Osteocyte (in vitro differentiated cells): ENCODE measurements at regions not wholly inside any gene's neighbourhood (a gene's known extent, or its start where the extent isn't known, plus 50 kb on each side); places are given as distances from the start of the nearest gene placed in this dataset.

Source experiments
- DNase-seq: peaks from one replicate; pipeline ENCODE4 v3.0.0; 2021; ENCODE audit warnings: mixed read lengths; ENCODE audit not compliant: unreplicated experiment; ENCODE audit errors: extremely low spot score
- H3K27ac Mint-ChIP-seq: one replicate; pipeline ENCODE4 v1.8.0; 2021; ENCODE audit warnings: mild to moderate bottlenecking, mixed read lengths; ENCODE audit not compliant: unreplicated experiment
- H3K27me3 Mint-ChIP-seq: one replicate; pipeline ENCODE4 v1.8.0; 2021; ENCODE audit warnings: mixed read lengths; ENCODE audit not compliant: unreplicated experiment
- H3K36me3 Mint-ChIP-seq: one replicate; pipeline ENCODE4 v1.8.0; 2021; ENCODE audit warnings: mixed read lengths; ENCODE audit not compliant: unreplicated experiment
- H3K4me1 Mint-ChIP-seq: one replicate; pipeline ENCODE4 v1.8.0; 2021; ENCODE audit warnings: mixed read lengths; ENCODE audit not compliant: unreplicated experiment
- H3K4me3 Mint-ChIP-seq: one replicate; pipeline ENCODE4 v1.8.0; 2021; ENCODE audit warnings: mild to moderate bottlenecking, moderate library complexity, mixed read lengths; ENCODE audit not compliant: unreplicated experiment
- H3K9me3 Mint-ChIP-seq: one replicate; pipeline ENCODE4 v1.8.0; 2021; ENCODE audit warnings: mixed read lengths; ENCODE audit not compliant: unreplicated experiment
- CTCF ChIP-seq: fragments of 200-600 bp; sonication (generic); IDR thresholded peaks from 2 replicates; pipeline ENCODE4 v1.5.0; 2021; ENCODE audit warnings: antibody characterized with exemption, mild to moderate bottlenecking, moderate library complexity

GRCh38 chr4:123821861-123822260 is 425.3 kb downstream of the SPRY1 start:
- H3K27ac Mint-ChIP-seq = peak overlapping the region; percentile 37
- H3K36me3 Mint-ChIP-seq = peaks cover 2% of the 10 kb centered on the region
- H3K4me3 Mint-ChIP-seq = no peak overlapping the region
- no peak for TF ChIP-seq CTCF
- H3K27me3 Mint-ChIP-seq = no peaks in the 10 kb centered on the region
- H3K9me3 Mint-ChIP-seq = no peaks in the 10 kb centered on the region
- peaks cover 40% of the 10 kb centered on the region for H3K4me1 Mint-ChIP-seq
- no peak for DNase-seq

DNA sequence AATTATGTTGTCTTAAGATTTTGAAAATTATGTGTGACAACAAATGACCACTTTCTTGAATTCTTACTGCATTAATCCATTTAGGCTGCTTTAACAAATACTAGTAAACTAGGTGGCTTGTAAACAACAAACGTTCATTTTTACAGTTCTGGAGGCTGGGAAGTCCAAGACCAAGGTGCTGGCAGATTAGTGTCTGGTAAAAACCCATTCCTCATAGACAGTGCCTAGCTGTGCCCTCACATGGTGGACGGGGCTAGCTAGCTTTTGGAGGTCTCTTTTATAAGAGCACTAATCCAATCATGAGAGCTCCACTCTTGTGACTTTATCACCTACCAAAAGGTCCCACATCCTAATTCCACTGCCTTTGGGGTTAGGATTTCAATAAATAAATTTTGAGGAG is 425.8 kb downstream of the SPRY1 start:
- no peak overlapping the region for H3K4me3 Mint-ChIP-seq

GRCh38 chr4:123823244-123823643 is 426.6 kb downstream of the SPRY1 start:
- DNase-seq = no peak
- Mint-ChIP-seq H3K36me3 (peaks cover 4% of the 10 kb centered on the region), H3K4me1 (peaks cover 48% of the 10 kb centered on the region), H3K9me3 (no peaks in the 10 kb centered on the region), H3K4me3 (no peak overlapping the region), H3K27ac (no peak overlapping the region), H3K27me3 (no peaks in the 10 kb centered on the region)
- no peak for TF ChIP-seq CTCF

More for the DNA sequence above, 425.8 kb downstream of the SPRY1 start:
- no peak for TF ChIP-seq CTCF
- H3K27me3 Mint-ChIP-seq = no peaks in the 10 kb centered on the region
- DNase-seq = no peak
- peaks cover 45% of the 10 kb centered on the region for H3K4me1 Mint-ChIP-seq
- H3K9me3 Mint-ChIP-seq = no peaks in the 10 kb centered on the region
- H3K27ac Mint-ChIP-seq = peak overlapping the region; percentile 37
- peaks cover 2% of the 10 kb centered on the region for H3K36me3 Mint-ChIP-seq

DNA sequence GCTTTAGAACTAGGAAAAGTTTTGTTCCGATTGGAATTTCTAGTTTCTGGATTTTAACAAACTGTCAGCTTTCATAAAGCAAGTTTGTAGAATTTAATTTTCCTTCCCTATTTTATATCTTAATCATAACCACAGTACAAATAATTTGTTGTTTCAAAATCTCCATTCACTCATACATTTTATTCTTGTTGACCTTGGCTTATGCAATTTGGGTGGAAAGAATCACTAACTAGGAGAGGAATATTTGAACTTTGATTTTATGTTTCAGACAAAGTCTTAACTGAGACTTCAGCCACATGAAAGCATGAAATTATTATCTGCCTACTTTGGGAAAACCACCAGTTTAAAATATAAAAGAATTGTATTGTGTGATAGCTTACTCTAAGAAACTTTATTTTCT is 427.9 kb downstream of the SPRY1 start:
- peaks cover 48% of the 10 kb centered on the region for H3K4me1 Mint-ChIP-seq
- no peak for TF ChIP-seq CTCF
- no peaks in the 10 kb centered on the region for H3K27me3 Mint-ChIP-seq
- peaks cover 7% of the 10 kb centered on the region for H3K36me3 Mint-ChIP-seq
- no peak for DNase-seq
- H3K9me3 Mint-ChIP-seq = no peaks in the 10 kb centered on the region
- peak overlapping the region; percentile 54 for H3K27ac Mint-ChIP-seq
- no peak overlapping the region for H3K4me3 Mint-ChIP-seq

DNA sequence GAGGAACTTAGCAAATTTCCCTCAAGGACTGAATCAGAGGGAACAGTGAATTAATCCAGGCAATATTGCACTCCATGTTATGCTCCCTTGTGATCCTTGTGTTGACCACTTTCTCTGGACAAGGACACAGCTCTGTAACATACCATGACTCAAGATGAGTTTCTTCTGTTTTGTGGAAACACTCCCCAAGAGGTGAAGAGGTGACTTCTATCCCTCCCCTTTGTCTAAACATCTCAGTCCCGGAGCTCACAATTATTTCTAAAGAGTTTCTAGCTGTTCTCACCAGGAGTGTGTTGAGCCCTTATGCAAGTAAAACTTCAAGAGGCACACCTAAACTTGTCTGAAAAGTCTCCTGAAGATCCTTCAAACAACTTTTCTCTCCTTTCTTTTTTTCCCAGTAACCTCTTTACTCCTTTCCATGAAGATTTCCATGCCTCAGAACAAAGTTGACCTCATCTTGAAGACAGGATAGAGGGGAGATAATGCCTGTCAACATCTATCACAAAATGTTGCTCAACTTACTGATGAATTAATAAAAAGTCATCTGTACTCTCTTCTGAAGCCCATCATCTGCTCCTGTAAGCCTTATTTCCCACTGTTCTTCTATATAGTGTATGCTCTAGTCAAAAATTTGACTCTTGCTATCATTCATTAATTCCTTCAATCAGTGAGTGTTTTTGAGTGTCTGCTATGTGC is 429.1 kb downstream of the SPRY1 start:
- H3K4me1 Mint-ChIP-seq = peaks cover 51% of the 10 kb centered on the region
- H3K36me3 Mint-ChIP-seq = peaks cover 7% of the 10 kb centered on the region
- no peaks in the 10 kb centered on the region for H3K9me3 Mint-ChIP-seq
- H3K4me3 Mint-ChIP-seq = peak overlapping the region; percentile 18
- no peak for DNase-seq
- no peak for TF ChIP-seq CTCF
- H3K27me3 Mint-ChIP-seq = no peaks in the 10 kb centered on the region
- H3K27ac Mint-ChIP-seq = peak overlapping the region; percentile 54
